ENCODE measurements at regions not wholly inside any gene's neighbourhood (a gene's known extent, or its start where the extent isn't known, plus 50 kb on each side); places are given as distances from the start of the nearest gene placed in this dataset.

DNA sequence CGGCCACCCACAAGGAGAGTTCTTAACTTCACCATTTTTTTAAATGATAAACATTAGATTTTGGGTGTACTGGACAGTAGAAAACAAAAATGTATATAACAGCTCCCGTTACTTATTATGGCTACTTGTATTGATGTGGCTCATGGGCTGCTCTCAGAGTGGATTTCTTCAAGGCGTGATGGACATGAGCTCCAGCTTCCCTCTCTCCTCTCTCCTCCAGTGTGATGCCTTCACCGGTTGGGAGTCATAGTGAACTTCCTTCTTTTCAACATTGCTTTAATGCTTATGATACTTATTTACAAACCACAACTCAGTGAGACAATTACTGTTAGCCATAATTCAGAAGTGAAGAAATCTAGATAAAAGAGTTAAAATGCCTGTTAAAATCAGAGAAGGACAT, 515.2 kb downstream of the RNF144A start:
- TF ChIP-seq, protein P1, sequence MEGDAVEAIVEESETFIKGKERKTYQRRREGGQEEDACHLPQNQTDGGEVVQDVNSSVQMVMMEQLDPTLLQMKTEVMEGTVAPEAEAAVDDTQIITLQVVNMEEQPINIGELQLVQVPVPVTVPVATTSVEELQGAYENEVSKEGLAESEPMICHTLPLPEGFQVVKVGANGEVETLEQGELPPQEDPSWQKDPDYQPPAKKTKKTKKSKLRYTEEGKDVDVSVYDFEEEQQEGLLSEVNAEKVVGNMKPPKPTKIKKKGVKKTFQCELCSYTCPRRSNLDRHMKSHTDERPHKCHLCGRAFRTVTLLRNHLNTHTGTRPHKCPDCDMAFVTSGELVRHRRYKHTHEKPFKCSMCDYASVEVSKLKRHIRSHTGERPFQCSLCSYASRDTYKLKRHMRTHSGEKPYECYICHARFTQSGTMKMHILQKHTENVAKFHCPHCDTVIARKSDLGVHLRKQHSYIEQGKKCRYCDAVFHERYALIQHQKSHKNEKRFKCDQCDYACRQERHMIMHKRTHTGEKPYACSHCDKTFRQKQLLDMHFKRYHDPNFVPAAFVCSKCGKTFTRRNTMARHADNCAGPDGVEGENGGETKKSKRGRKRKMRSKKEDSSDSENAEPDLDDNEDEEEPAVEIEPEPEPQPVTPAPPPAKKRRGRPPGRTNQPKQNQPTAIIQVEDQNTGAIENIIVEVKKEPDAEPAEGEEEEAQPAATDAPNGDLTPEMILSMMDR (IDR thresholded peaks at IDR 0.05 in 4 of 5, conservative IDR thresholded peaks at IDR 0.05 in 1 of 5) = no peak
- TF ChIP-seq POLR2A (IDR thresholded peaks at IDR 0.05) = no peak
